Hepatocyte (in vitro differentiated cells): ENCODE measurements at regions not wholly inside any gene's neighbourhood (a gene's known extent, or its start where the extent isn't known, plus 50 kb on each side); places are given as distances from the start of the nearest gene placed in this dataset.

Experiments
- DNase-seq: peaks from one replicate; pipeline ENCODE4 v3.0.0-alpha.2; 2016; ENCODE audit warnings: low spot score
- H2AFZ ChIP-seq: fragments of 200-600 bp; sonication (generic); 2 replicates; pipeline ENCODE4 v1.6.0; 2016; ENCODE audit warnings: antibody characterized with exemption, mild to moderate bottlenecking
- H3K27ac ChIP-seq: fragments of 200-600 bp; sonication (generic); 2 replicates; pipeline ENCODE4 v1.5.1; 2016; ENCODE audit warnings: mild to moderate bottlenecking
- H3K27me3 ChIP-seq: fragments of 200-600 bp; sonication (generic); 2 replicates; pipeline ENCODE4 v1.6.1; 2016
- H3K36me3 ChIP-seq: fragments of 200-600 bp; sonication (generic); replicated peaks from 2 replicates; pipeline ENCODE4 v1.5.1; 2016; ENCODE audit warnings: low read depth; ENCODE audit not compliant: insufficient read depth
- H3K4me1 ChIP-seq: fragments of 200-600 bp; sonication (generic); 2 replicates; pipeline ENCODE4 v1.5.1; 2016; ENCODE audit warnings: mild to moderate bottlenecking, moderate library complexity; ENCODE audit not compliant: insufficient read depth
- H3K4me2 ChIP-seq: fragments of 200-600 bp; sonication (generic); 2 replicates; pipeline ENCODE4 v1.6.0; 2016
- H3K4me3 ChIP-seq: fragments of 200-600 bp; sonication (generic); 2 replicates; pipeline ENCODE4 v1.5.1; 2016; ENCODE audit warnings: mild to moderate bottlenecking
- H3K79me2 ChIP-seq: fragments of 200-600 bp; sonication (generic); 2 replicates; pipeline ENCODE4 v1.6.0; 2017; ENCODE audit warnings: mild to moderate bottlenecking
- H3K9me2 ChIP-seq: fragments of 200-600 bp; sonication (generic); replicated peaks from 2 replicates; pipeline ENCODE4 v1.6.0; 2017; ENCODE audit warnings: mild to moderate bottlenecking; ENCODE audit not compliant: insufficient read depth
- H3K9me3 ChIP-seq: fragments of 200-600 bp; sonication (generic); 2 replicates; pipeline ENCODE4 v1.5.1; 2016; ENCODE audit warnings: low read depth, mild to moderate bottlenecking
- H4K20me1 ChIP-seq: fragments of 200-600 bp; sonication (generic); 2 replicates; pipeline ENCODE4 v1.6.0; 2016; ENCODE audit warnings: mild to moderate bottlenecking; ENCODE audit not compliant: insufficient read depth, poor library complexity, severe bottlenecking
- EZH2 ChIP-seq: fragments of 200-600 bp; sonication (generic); IDR thresholded peaks from 2 replicates; pipeline ENCODE4 v1.6.1; 2016; ENCODE audit warnings: antibody characterized with exemption, mild to moderate bottlenecking, borderline replicate concordance
- EZH2phosphoT487 ChIP-seq: fragments of 200-600 bp; sonication (generic); IDR thresholded peaks from one replicate; pipeline ENCODE4 v1.6.1; 2018; ENCODE audit warnings: antibody characterized with exemption, mild to moderate bottlenecking, low read depth, moderate library complexity; ENCODE audit not compliant: unreplicated experiment, severe bottlenecking
- WGBS: methylation state at CpG from one replicate; pipeline ENCODE4 v1.1.6; 2016; ENCODE audit warnings: low lambda C conversion rate; ENCODE audit errors: missing lambda C conversion rate; 5-methylcytosine and 5-hydroxymethylcytosine counted together
- TF ChIP-seq, protein P1 (sequence below): fragments of 200-600 bp; sonication (generic); IDR thresholded peaks from 2 replicates; pipeline ENCODE4 v1.5.1; 2016; ENCODE audit warnings: antibody characterized with exemption, mild to moderate bottlenecking; ENCODE audit not compliant: poor library complexity

DNA sequence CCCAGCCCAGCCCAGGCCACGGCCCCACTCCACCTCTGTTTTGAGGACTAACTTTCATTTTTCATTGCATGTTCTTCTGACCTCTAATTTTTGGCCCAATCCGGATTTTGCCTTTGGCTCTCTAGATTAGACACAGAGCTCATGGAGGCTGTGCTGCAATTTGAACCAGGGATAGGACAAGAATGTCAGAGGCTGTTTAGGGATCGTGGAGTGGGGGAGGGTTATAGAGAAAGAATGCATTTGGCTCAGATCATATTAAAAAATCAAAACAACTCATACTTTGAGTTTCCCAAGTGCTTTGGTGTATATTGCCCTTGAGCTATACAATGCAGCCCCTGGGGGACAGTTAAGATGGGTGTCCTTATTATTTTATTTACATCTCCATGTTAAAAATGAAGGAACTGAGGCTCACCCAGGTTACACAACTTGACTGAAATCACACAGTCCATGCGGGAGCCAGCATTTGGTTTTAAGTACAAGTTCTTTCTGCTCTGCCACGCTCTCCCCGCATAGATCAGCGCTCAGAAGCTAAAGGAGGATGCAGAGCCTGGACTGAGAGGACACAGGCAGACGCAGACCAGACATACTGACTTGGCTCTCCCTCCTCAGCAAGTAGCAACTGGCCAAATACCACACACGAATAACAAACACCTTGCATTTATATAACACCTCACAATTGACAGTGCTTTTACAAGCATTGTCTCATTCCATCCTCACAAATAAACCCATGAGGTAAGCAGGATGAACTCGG is 126.4 kb upstream of the RAI14 start:
- Histone ChIP-seq H3K9me3 (no peaks in the 10 kb centered on the region), H3K27ac (no peak overlapping the region), H3K4me2 (no peak overlapping the region), H3K27me3 (no peaks in the 10 kb centered on the region), H3K4me3 (no peak overlapping the region), H3K9me2 (no peaks in the 10 kb centered on the region), H3K79me2 (no peaks in the 10 kb centered on the region), H4K20me1 (no peaks in the 10 kb centered on the region), H2AFZ (no peak overlapping the region), H3K4me1 (peaks cover 14% of the 10 kb centered on the region), H3K36me3 (no peaks in the 10 kb centered on the region)
- no peak for DNase-seq
- TF ChIP-seq EZH2 (no peak), EZH2phosphoT487 (no peak)
- TF ChIP-seq, protein P1, sequence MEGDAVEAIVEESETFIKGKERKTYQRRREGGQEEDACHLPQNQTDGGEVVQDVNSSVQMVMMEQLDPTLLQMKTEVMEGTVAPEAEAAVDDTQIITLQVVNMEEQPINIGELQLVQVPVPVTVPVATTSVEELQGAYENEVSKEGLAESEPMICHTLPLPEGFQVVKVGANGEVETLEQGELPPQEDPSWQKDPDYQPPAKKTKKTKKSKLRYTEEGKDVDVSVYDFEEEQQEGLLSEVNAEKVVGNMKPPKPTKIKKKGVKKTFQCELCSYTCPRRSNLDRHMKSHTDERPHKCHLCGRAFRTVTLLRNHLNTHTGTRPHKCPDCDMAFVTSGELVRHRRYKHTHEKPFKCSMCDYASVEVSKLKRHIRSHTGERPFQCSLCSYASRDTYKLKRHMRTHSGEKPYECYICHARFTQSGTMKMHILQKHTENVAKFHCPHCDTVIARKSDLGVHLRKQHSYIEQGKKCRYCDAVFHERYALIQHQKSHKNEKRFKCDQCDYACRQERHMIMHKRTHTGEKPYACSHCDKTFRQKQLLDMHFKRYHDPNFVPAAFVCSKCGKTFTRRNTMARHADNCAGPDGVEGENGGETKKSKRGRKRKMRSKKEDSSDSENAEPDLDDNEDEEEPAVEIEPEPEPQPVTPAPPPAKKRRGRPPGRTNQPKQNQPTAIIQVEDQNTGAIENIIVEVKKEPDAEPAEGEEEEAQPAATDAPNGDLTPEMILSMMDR = no peak
- WGBS = 68% methylated on average over 10 of the region's 10 CpGs

DNA sequence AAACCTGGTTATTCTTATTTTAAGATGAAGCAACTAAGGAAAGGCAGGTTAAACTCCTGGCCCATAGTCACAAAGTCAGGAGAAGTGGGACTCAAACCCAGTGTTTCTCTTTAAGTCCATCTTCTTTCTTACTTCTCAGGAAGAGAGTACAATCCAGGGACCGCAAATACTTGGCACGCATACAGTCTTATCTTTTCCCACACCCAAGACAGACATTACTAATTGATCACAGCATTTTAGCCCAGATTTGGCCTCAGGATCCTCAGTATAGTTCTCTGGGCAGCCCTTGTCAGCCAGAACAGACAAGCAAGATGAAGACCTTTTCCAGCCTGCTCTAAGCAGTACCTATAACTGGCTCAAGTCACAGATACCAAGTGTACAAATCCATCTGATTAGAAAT is 125.5 kb upstream of the RAI14 start:
- H3K79me2 ChIP-seq = no peaks in the 10 kb centered on the region
- H3K27ac ChIP-seq = no peak overlapping the region
- peaks cover 21% of the 10 kb centered on the region for H3K4me1 ChIP-seq
- H3K4me2 ChIP-seq = no peak overlapping the region
- TF ChIP-seq EZH2 (no peak), EZH2phosphoT487 (no peak)
- TF ChIP-seq, protein P1 = no peak
- H3K4me3 ChIP-seq = no peak overlapping the region
- H3K9me3 ChIP-seq = no peaks in the 10 kb centered on the region
- H2AFZ ChIP-seq = no peak overlapping the region
- WGBS = 72% methylated on average over 2 of the region's 2 CpGs
- H3K9me2 ChIP-seq = no peaks in the 10 kb centered on the region
- no peaks in the 10 kb centered on the region for H3K36me3 ChIP-seq
- H3K27me3 ChIP-seq = no peaks in the 10 kb centered on the region
- H4K20me1 ChIP-seq = no peaks in the 10 kb centered on the region
- DNase-seq = no peak

DNA sequence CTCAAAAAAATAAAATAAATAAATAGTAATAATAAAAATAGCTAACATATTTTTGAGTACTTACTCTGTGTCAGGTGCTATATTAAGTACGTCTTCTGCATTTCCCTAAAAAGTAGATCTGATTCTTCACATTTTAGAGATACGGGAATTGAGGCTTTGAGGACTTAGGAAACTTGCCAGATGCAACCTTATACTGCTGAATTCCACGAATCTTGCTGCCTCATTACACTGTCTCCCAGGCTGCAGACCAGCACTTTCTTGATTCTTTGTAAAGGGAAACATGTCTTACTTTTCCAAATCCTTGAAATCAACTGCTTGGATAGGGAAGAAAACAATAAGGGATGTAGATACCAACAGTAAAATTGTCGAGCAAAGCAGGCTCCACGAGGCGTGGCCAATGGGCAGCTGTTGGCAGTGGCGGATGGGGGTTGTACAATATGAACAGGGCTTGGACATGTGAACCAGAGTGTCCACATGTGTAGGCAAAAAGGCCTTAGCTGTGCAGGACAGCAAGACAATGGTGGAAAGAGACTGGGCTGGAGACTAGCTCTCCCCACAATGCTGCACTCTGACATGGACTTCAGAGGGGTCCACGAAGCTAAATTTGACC is 124.3 kb upstream of the RAI14 start:
- Histone ChIP-seq H3K27me3 (no peaks in the 10 kb centered on the region), H4K20me1 (no peaks in the 10 kb centered on the region), H3K4me2 (no peak overlapping the region), H3K79me2 (no peaks in the 10 kb centered on the region), H2AFZ (no peak overlapping the region), H3K9me2 (no peaks in the 10 kb centered on the region), H3K36me3 (no peaks in the 10 kb centered on the region), H3K4me3 (no peak overlapping the region), H3K27ac (no peak overlapping the region), H3K4me1 (peaks cover 24% of the 10 kb centered on the region), H3K9me3 (no peaks in the 10 kb centered on the region)
- TF ChIP-seq, protein P1 = no peak
- no peak for TF ChIP-seq EZH2
- TF ChIP-seq EZH2phosphoT487 = no peak
- no peak for DNase-seq
- 70% methylated on average over 8 of the region's 8 CpGs for WGBS
